Stomach (tissue), 4 donors: ENCODE measurements at regions not wholly inside any gene's neighbourhood (a gene's known extent, or its start where the extent isn't known, plus 50 kb on each side); places are given as distances from the start of the nearest gene placed in this dataset.

Source experiments
- EP300 ChIP-seq: sonication (generic); formaldehyde crosslinking; IDR thresholded peaks from one replicate; pipeline ENCODE4 v1.6.1; 2017; ENCODE audit warnings: antibody characterized with exemption
- POLR2A ChIP-seq, 4 donors: fragments of 450-650 bp; IDR thresholded peaks; one replicate each; pipeline ENCODE4 v1.6.1; 2016; ENCODE audit warnings: antibody characterized with exemption in 4 of 4, control low read depth in 2 of 4, mild to moderate bottlenecking in 1 of 4, moderate library complexity in 1 of 4
- POLR2AphosphoS5 ChIP-seq, 3 donors: sonication (generic); formaldehyde crosslinking; IDR thresholded peaks; one replicate each; pipeline ENCODE4 v1.6.1; 2016; ENCODE audit warnings: antibody characterized with exemption in 3 of 3
- TF ChIP-seq, protein P1 (sequence below), 7 experiments: fragments of 450-650 bp in 4 of 7; fragments of 200-600 bp in 3 of 7; sonication (generic) in 3 of 7; IDR thresholded peaks; one replicate each; pipeline ENCODE4 v1.5.1; 2016 to 2019; ENCODE audit warnings: antibody characterized with exemption in 7 of 7, control low read depth in 2 of 7, mild to moderate bottlenecking in 1 of 7

DNA sequence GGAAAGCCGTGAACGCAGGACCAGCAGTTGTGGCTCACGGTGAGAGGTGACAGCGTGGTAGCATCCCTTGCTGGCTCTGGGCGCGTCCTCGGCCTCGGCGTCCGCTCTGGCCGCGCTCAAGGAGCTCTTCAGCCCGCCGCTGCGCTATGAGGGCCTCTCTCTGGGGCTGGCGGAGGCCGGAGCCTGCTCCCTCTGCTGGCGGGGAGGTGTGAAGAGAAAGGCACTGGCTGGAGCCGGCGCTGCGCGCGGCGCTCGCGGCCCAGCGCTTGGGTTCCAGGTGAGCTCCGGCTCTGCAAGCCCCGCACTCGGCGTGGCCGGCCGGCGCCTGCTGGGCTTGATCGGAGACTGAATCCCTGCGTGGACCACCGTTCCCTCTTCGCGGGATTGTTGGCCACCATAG is 705.6 kb downstream of the SEMA5A start:
- TF ChIP-seq POLR2AphosphoS5 (IDR thresholded peaks at IDR 0.05): no peak
- TF ChIP-seq, protein P1, sequence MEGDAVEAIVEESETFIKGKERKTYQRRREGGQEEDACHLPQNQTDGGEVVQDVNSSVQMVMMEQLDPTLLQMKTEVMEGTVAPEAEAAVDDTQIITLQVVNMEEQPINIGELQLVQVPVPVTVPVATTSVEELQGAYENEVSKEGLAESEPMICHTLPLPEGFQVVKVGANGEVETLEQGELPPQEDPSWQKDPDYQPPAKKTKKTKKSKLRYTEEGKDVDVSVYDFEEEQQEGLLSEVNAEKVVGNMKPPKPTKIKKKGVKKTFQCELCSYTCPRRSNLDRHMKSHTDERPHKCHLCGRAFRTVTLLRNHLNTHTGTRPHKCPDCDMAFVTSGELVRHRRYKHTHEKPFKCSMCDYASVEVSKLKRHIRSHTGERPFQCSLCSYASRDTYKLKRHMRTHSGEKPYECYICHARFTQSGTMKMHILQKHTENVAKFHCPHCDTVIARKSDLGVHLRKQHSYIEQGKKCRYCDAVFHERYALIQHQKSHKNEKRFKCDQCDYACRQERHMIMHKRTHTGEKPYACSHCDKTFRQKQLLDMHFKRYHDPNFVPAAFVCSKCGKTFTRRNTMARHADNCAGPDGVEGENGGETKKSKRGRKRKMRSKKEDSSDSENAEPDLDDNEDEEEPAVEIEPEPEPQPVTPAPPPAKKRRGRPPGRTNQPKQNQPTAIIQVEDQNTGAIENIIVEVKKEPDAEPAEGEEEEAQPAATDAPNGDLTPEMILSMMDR (IDR thresholded peaks at IDR 0.05): no peak
- TF ChIP-seq EP300: no peak
- TF ChIP-seq POLR2A (IDR thresholded peaks at IDR 0.05): no peak
